VCaP (cell line): ENCODE measurements at regions not wholly inside any gene's neighbourhood (a gene's known extent, or its start where the extent isn't known, plus 50 kb on each side); places are given as distances from the start of the nearest gene placed in this dataset.

Source experiments
- H3K27ac ChIP-seq: fragments of 450-650 bp; 2 replicates; pipeline ENCODE4 v1.5.1; 2017
- TF ChIP-seq, protein P1 (sequence below): fragments of 450-650 bp; conservative IDR thresholded peaks from 2 replicates; pipeline ENCODE4 v1.5.1; 2017; ENCODE audit warnings: mild to moderate bottlenecking, moderate library complexity

DNA sequence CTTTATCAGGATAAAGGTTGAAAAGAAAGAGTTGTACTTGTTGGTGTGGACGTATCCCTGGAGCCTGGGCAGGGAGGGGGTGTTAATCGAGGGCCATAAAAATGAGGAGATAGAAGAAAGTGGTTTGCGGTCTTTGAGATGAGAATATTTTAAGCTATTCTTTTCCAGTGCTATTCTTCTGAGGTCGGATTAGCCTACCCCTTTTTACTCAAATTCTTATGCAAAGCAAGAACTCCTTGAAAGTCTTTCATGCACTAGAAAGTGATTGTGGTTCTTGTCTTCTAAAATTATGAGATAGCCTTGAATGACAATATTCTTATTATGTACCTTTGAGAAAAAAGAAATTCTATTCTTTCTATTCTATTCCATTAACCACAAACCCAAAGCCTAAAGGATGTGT lies 201.3 kb upstream of the SEMA3C start:
- TF ChIP-seq, protein P1, sequence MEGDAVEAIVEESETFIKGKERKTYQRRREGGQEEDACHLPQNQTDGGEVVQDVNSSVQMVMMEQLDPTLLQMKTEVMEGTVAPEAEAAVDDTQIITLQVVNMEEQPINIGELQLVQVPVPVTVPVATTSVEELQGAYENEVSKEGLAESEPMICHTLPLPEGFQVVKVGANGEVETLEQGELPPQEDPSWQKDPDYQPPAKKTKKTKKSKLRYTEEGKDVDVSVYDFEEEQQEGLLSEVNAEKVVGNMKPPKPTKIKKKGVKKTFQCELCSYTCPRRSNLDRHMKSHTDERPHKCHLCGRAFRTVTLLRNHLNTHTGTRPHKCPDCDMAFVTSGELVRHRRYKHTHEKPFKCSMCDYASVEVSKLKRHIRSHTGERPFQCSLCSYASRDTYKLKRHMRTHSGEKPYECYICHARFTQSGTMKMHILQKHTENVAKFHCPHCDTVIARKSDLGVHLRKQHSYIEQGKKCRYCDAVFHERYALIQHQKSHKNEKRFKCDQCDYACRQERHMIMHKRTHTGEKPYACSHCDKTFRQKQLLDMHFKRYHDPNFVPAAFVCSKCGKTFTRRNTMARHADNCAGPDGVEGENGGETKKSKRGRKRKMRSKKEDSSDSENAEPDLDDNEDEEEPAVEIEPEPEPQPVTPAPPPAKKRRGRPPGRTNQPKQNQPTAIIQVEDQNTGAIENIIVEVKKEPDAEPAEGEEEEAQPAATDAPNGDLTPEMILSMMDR: no peak

DNA sequence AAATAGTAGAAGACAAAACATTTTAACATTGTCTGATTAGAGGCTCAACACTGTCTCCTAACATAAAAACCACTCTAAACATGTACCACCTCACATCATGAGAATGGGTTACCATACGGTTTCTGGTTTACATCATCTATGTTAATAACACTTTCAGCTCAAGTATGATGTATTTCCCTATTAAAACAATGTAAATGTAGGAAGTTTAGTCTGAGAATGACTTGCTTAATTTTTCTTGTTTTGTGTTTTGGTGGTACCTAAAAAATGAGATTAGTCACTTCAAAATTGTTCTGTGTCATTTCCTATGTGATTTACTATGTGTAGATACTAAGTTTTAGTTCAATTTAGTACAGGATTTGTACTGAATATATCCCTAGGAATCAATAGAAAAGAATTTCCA lies 195.8 kb upstream of the SEMA3C start:
- H3K27ac ChIP-seq: no peak overlapping the region
- TF ChIP-seq, protein P1: no peak

More for the DNA sequence above, 201.3 kb upstream of the SEMA3C start:
- no peak overlapping the region for H3K27ac ChIP-seq

DNA sequence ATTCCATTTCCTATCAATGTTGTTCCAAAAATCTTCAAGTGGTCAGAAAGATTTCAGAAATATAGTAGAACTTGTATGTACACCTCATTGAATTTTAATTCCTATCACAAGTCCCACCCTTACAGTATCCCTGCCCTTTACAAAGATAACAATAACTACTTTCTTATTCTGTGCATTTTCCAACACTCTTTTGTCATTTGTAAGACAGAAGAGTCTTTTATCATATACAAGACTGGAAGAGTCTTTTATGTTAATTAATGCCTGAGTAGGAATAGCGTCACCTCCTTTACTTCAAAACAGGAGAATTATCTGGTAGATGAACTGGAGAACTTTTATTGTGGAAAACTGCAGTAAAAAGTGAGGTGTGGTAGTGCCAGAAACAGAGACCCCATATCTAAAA lies 193.9 kb upstream of the SEMA3C start:
- TF ChIP-seq, protein P1: no peak

GRCh38 chr7:81111781-81112540 lies 193.1 kb upstream of the SEMA3C start:
- TF ChIP-seq, protein P1: no peak
- peak overlapping the region; percentile 17; the same call in 1 of the 2 replicates for H3K27ac ChIP-seq

More for the DNA sequence above, 193.9 kb upstream of the SEMA3C start:
- H3K27ac ChIP-seq: no peak overlapping the region

DNA sequence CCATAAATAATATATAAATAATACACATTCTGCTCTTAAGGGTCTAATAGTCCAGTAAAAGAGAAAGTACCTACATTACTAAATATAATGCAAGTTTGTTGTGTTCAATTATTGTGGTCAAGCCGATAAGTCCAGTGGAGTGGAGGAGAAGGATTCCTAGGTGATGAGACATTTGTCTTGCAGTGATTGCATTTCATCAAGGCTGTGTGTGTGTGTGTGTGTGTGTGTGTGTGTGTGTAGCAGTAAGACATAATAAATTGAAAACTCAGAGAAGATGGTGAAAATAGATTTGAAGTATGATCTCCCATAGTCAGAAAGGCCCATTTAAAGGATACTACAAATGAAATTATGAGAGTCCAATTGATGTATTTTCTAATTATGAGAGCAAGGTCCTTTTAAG lies 192.5 kb upstream of the SEMA3C start:
- H3K27ac ChIP-seq: peak overlapping the region; percentile 17; the same call in 1 of the 2 replicates
- TF ChIP-seq, protein P1: no peak

DNA sequence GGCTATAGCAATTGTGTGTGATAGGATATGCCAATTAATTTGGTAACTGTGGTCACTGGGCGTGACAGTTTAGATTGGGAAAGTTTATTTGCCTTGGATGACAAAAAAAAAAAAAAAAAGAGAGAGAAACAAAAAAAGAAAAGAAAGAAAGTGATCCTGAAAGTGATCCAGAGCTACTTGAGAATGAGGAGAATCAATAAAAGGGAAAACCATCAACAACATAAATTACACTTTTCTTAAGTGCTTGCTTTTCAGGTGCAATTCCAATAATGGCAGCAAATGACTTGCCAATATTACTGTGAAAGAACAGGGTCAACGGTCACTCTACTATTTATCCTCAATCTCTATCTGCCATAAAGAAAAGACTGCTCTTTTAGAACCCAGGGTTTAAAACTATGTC lies 191.8 kb upstream of the SEMA3C start:
- H3K27ac ChIP-seq: no peak overlapping the region
- TF ChIP-seq, protein P1: no peak

GRCh38 chr7:81098213-81098612 lies 179.4 kb upstream of the SEMA3C start:
- no peak overlapping the region for H3K27ac ChIP-seq
- TF ChIP-seq, protein P1: no peak
